Tibial nerve (tissue), 3 donors: ENCODE measurements at regions not wholly inside any gene's neighbourhood (a gene's known extent, or its start where the extent isn't known, plus 50 kb on each side); places are given as distances from the start of the nearest gene placed in this dataset.

Experiments used
- EP300 ChIP-seq, 2 donors: sonication (generic); formaldehyde crosslinking; IDR thresholded peaks; one replicate each; pipeline ENCODE4 v1.6.1; 2017; ENCODE audit warnings: antibody characterized with exemption in 2 of 2, mild to moderate bottlenecking in 1 of 2
- POLR2A ChIP-seq, 2 donors: fragments of 450-650 bp; IDR thresholded peaks; one replicate each; pipeline ENCODE4 v1.6.1; 2017; ENCODE audit warnings: antibody characterized with exemption in 2 of 2, mild to moderate bottlenecking in 2 of 2, moderate library complexity in 2 of 2

- no peak for TF ChIP-seq POLR2A (IDR thresholded peaks at IDR 0.05)
- no peak for TF ChIP-seq EP300 (IDR thresholded peaks at IDR 0.05)
Measured at GRCh38 chr2:163906410-163906809, 170.6 kb upstream of the FIGN start.
